BE2C (cell line): ENCODE measurements at regions not wholly inside any gene's neighbourhood (a gene's known extent, or its start where the extent isn't known, plus 50 kb on each side); places are given as distances from the start of the nearest gene placed in this dataset.

ENCODE experiments used
- DNase-seq: peaks from one replicate; pipeline ENCODE4 v3.0.0-alpha.2; 2020
- H3K27me3 ChIP-seq: fragments of 250-450 bp; sonication (Bioruptor Pico); 2 replicates; pipeline ENCODE4 v1.5.1; 2020; ENCODE audit warnings: mild to moderate bottlenecking
- H3K36me3 ChIP-seq: fragments of 250-450 bp; sonication (Bioruptor Pico); 2 replicates; pipeline ENCODE4 v1.5.1; 2020; ENCODE audit warnings: mild to moderate bottlenecking
- H3K4me1 ChIP-seq: fragments of 250-450 bp; sonication (Bioruptor Pico); 2 replicates; pipeline ENCODE4 v1.5.1; 2020
- H3K4me3 ChIP-seq: 2 replicates; pipeline ENCODE4 v1.5.1; 2011; ENCODE audit warnings: low read depth, low read length
- H3K9me3 ChIP-seq: fragments of 250-450 bp; sonication (Bioruptor Pico); 2 replicates; pipeline ENCODE4 v1.5.1; 2020
- CTCF ChIP-seq: IDR thresholded peaks from 2 replicates; pipeline ENCODE4 v1.5.1; 2012; ENCODE audit warnings: mild to moderate bottlenecking, low read depth, low read length

GRCh38 chr16:86729686-86730085, 151.3 kb downstream of the FOXL1 start:
- Histone ChIP-seq H3K4me3 (no peak overlapping the region), H3K4me1 (no peaks in the 10 kb centered on the region), H3K36me3 (no peaks in the 10 kb centered on the region), H3K9me3 (no peaks in the 10 kb centered on the region), H3K27me3 (peaks cover 30% of the 10 kb centered on the region)
- no peak for TF ChIP-seq CTCF
- no peak for DNase-seq

GRCh38 chr16:86730086-86730485, 151.7 kb downstream of the FOXL1 start:
- Histone ChIP-seq H3K4me3 (no peak overlapping the region), H3K36me3 (no peaks in the 10 kb centered on the region), H3K9me3 (no peaks in the 10 kb centered on the region), H3K4me1 (no peaks in the 10 kb centered on the region), H3K27me3 (peaks cover 33% of the 10 kb centered on the region)
- no peak for TF ChIP-seq CTCF
- DNase-seq = no peak

- TF ChIP-seq CTCF = no peak
- H3K27me3 ChIP-seq = peaks cover 34% of the 10 kb centered on the region
- H3K9me3 ChIP-seq = no peaks in the 10 kb centered on the region
- no peaks in the 10 kb centered on the region for H3K4me1 ChIP-seq
- H3K4me3 ChIP-seq = no peak overlapping the region
- no peak for DNase-seq
- H3K36me3 ChIP-seq = no peaks in the 10 kb centered on the region
These were observed 152.2 kb downstream of the FOXL1 start for GRCh38 chr16:86730597-86730996.

- no peak for DNase-seq
- Histone ChIP-seq H3K36me3 (no peaks in the 10 kb centered on the region), H3K4me1 (no peaks in the 10 kb centered on the region), H3K27me3 (peaks cover 34% of the 10 kb centered on the region), H3K9me3 (no peaks in the 10 kb centered on the region), H3K4me3 (no peak overlapping the region)
- no peak for TF ChIP-seq CTCF
These were observed 154.4 kb downstream of the FOXL1 start for GRCh38 chr16:86732621-86733295.

GRCh38 chr16:86733546-86734254, 155.4 kb downstream of the FOXL1 start:
- no peak for DNase-seq
- Histone ChIP-seq H3K4me1 (no peaks in the 10 kb centered on the region), H3K27me3 (peaks cover 29% of the 10 kb centered on the region), H3K36me3 (no peaks in the 10 kb centered on the region), H3K4me3 (no peak overlapping the region), H3K9me3 (no peaks in the 10 kb centered on the region)
- no peak for TF ChIP-seq CTCF
